ENCODE measurements at regions not wholly inside any gene's neighbourhood (a gene's known extent, or its start where the extent isn't known, plus 50 kb on each side); places are given as distances from the start of the nearest gene placed in this dataset.

DNA sequence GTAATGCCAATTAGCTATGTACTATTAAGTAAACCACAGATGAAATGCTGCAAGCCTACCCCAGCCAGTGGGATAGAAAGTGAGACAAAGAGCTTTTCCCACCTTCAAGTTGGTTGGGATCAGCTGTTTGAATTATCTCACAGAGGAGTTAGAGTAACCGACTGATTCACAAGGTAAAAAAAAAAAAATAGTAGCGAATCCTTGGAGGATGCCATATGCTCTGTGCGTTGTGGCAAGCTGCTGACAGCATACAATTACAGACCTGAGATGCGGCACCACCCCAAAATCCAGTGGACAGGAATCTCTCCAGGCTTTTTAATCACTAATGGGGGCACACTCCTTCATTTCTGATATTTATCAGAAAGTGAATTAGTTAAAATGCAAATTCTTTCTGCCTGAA lies 157.0 kb upstream of the RMST start:
- Mint-ChIP-seq H3K27ac (no peak overlapping the region), H3K36me3 (ENCODE audit: low read depth) (no peaks in the 10 kb centered on the region), H3K4me1 (peaks cover 14% of the 10 kb centered on the region), H3K9me3 (no peaks in the 10 kb centered on the region), H3K4me3 (no peak overlapping the region), H3K27me3 (ENCODE audit: insufficient read depth) (no peaks in the 10 kb centered on the region)
- Histone ChIP-seq H3K4me1 (ENCODE audit: control insufficient read depth, insufficient read depth, low read length) (peaks cover 12% of the 10 kb centered on the region), H3K27ac (ENCODE audit: low read depth, low read length) (peak overlapping the region; percentile 75), H3K36me3 (ENCODE audit: control insufficient read depth, insufficient read depth, low read length) (no peaks in the 10 kb centered on the region), H3K27me3 (ENCODE audit: control insufficient read depth, insufficient read depth, low read length, poor library complexity, severe bottlenecking) (no peaks in the 10 kb centered on the region), H3K9me3 (ENCODE audit: control insufficient read depth, low read length) (no peaks in the 10 kb centered on the region), H3K4me3 (ENCODE audit: low read length) (no peak overlapping the region), H3K9ac (ENCODE audit: extremely low read depth, low read length, poor library complexity, severe bottlenecking) (no peak overlapping the region)
- 86 to 100% methylated on average over 2 to 4 of the region's 4 CpGs for WGBS, 2 experiments (ENCODE audit: insufficient coverage in 1 of 2, insufficient read length in 1 of 2)
- peak; percentile 44 for DNase-seq
- TF ChIP-seq CTCF (conservative IDR thresholded peaks at IDR 0.05): no peak

DNA sequence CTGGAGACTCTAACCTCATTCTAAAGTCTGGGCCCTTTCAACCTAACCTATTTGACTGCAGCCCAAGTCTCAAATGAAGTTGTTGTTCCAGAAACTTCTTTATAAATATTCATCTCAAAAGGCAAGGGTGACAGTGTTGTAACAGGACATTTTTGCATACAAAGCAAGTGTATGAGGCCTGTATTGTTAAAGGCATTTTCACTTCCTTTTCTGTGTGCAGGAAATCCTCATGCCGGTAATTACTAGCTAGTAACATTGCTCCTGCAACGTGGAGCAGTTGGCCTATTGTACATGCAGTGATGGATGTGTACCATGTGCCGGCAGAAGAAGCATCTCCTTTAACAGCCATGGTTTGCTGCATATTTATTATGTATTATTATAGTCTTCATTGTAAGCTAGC lies 156.5 kb upstream of the RMST start:
- peak; percentile 15 for DNase-seq
- Histone ChIP-seq H3K27me3 (ENCODE audit: control insufficient read depth, insufficient read depth, low read length, poor library complexity, severe bottlenecking) (no peaks in the 10 kb centered on the region), H3K27ac (ENCODE audit: low read depth, low read length) (peak overlapping the region; percentile 75), H3K4me1 (ENCODE audit: control insufficient read depth, insufficient read depth, low read length) (peaks cover 11% of the 10 kb centered on the region), H3K9me3 (ENCODE audit: control insufficient read depth, low read length) (no peaks in the 10 kb centered on the region), H3K36me3 (ENCODE audit: control insufficient read depth, insufficient read depth, low read length) (no peaks in the 10 kb centered on the region), H3K9ac (ENCODE audit: extremely low read depth, low read length, poor library complexity, severe bottlenecking) (no peak overlapping the region), H3K4me3 (ENCODE audit: low read length) (no peak overlapping the region)
- H3K27ac Mint-ChIP-seq: no peak overlapping the region
- no peaks in the 10 kb centered on the region for H3K27me3 Mint-ChIP-seq (ENCODE audit: insufficient read depth)
- no peaks in the 10 kb centered on the region for H3K36me3 Mint-ChIP-seq (ENCODE audit: low read depth)
- TF ChIP-seq CTCF (conservative IDR thresholded peaks at IDR 0.05): no peak
- H3K9me3 Mint-ChIP-seq: no peaks in the 10 kb centered on the region
- peaks cover 9% of the 10 kb centered on the region for H3K4me1 Mint-ChIP-seq
- WGBS, 2 experiments (ENCODE audit: insufficient coverage in 1 of 2, insufficient read length in 1 of 2): 71 to 92% methylated on average over 2 to 3 of the region's 3 CpGs
- H3K4me3 Mint-ChIP-seq: no peak overlapping the region

DNA sequence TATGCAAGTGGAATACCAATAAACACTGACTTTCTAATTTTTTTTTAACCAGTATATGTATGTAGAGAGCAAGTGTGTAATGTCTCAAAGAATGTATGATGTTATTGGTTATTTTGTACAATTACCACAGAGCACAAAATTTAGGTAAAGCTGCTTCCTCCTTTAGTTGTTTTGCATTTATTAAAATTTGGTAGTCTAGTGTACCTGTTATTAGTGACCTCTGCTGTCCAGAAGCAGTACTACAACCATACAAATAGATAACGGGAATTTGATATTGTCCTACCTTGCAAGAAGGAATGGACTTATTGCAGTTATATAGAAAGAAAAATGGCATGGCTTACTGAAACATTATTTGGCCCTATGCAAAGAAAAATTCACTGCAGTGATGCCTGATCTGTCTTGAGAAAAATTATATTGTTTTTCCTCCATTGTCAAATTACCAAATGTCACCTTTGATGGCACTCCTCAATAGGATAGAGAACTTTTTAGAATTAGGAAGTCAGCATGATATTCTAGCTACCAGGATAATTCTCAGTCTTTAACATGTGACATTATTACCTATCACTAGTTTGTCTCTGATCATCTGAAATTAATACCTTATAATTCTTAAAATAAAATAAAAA lies 153.9 kb upstream of the RMST start:
- WGBS, 2 experiments (ENCODE audit: insufficient coverage in 1 of 2, insufficient read length in 1 of 2): 73% methylated on average over 1 of the region's 1 CpG; no CpG with 5 or more reads in 1 of the 2 experiments
- H3K9ac ChIP-seq (ENCODE audit: extremely low read depth, low read length, poor library complexity, severe bottlenecking): no peak overlapping the region
- H3K27ac Mint-ChIP-seq: no peak overlapping the region
- H3K9me3 Mint-ChIP-seq: no peaks in the 10 kb centered on the region
- no peaks in the 10 kb centered on the region for H3K27me3 ChIP-seq (ENCODE audit: control insufficient read depth, insufficient read depth, low read length, poor library complexity, severe bottlenecking)
- H3K36me3 ChIP-seq (ENCODE audit: control insufficient read depth, insufficient read depth, low read length): no peaks in the 10 kb centered on the region
- H3K4me1 Mint-ChIP-seq: peaks cover 8% of the 10 kb centered on the region
- H3K4me3 ChIP-seq (ENCODE audit: low read length): no peak overlapping the region
- no peak overlapping the region for H3K27ac ChIP-seq (ENCODE audit: low read depth, low read length)
- no peaks in the 10 kb centered on the region for H3K9me3 ChIP-seq (ENCODE audit: control insufficient read depth, low read length)
- H3K27me3 Mint-ChIP-seq (ENCODE audit: insufficient read depth): no peaks in the 10 kb centered on the region
- H3K4me3 Mint-ChIP-seq: no peak overlapping the region
- TF ChIP-seq CTCF (conservative IDR thresholded peaks at IDR 0.05): peak; percentile 84
- peaks cover 6% of the 10 kb centered on the region for H3K4me1 ChIP-seq (ENCODE audit: control insufficient read depth, insufficient read depth, low read length)
- DNase-seq: no peak
- no peaks in the 10 kb centered on the region for H3K36me3 Mint-ChIP-seq (ENCODE audit: low read depth)

All from endodermal cell (in vitro differentiated cells).